Heart right ventricle (tissue), 16 donors: ENCODE measurements at regions not wholly inside any gene's neighbourhood (a gene's known extent, or its start where the extent isn't known, plus 50 kb on each side); places are given as distances from the start of the nearest gene placed in this dataset.

Source experiments
- ATAC-seq, 8 donors: fragments of 200-7000 bp; cut with Tn5 transposase; one replicate each; pipeline ENCODE4 v1.9.1; 2020; ENCODE audit warnings: mild to moderate bottlenecking in 8 of 8, moderate library complexity in 8 of 8, moderate number of reproducible peaks in 1 of 8
- DNase-seq, 2 donors: peaks; one replicate each; pipeline ENCODE4 v3.0.0-alpha.2; 2020
- H3K27ac ChIP-seq, 10 donors: fragments of 200-600 bp; sonication (generic) in 2 of 10; one replicate each; pipeline versions ENCODE4 v1.5.0 to v1.8.0; 2020 to 2022; ENCODE audit warnings: mild to moderate bottlenecking in 3 of 10
- H3K27me3 ChIP-seq, 7 donors: fragments of 200-600 bp; one replicate each; pipeline ENCODE4 v1.8.0; 2021 to 2022; ENCODE audit warnings: mild to moderate bottlenecking in 2 of 7
- H3K36me3 ChIP-seq, 9 donors: fragments of 200-600 bp; sonication (generic) in 1 of 9; one replicate each; pipeline versions ENCODE4 v1.5.0 to v1.8.0; 2020 to 2022; ENCODE audit warnings: mild to moderate bottlenecking in 2 of 9
- H3K4me1 ChIP-seq, 9 donors: fragments of 200-600 bp; sonication (generic) in 1 of 9; one replicate each; pipeline versions ENCODE4 v1.5.0 to v1.8.0; 2020 to 2022; ENCODE audit warnings: mild to moderate bottlenecking in 4 of 9
- H3K4me3 ChIP-seq, 10 donors: fragments of 200-600 bp; sonication (generic) in 2 of 10; one replicate each; pipeline versions ENCODE4 v1.5.0 to v1.8.0; 2020 to 2022; ENCODE audit warnings: mild to moderate bottlenecking in 7 of 10, moderate library complexity in 2 of 10
- H3K9me3 ChIP-seq, 11 donors: fragments of 200-600 bp in 10 of 11; sonication (generic) in 2 of 11; one replicate each; pipeline versions ENCODE4 v1.5.0 to v1.8.0; 2013 to 2022; ENCODE audit warnings: mild to moderate bottlenecking in 2 of 11, control low read depth in 1 of 11, moderate library complexity in 1 of 11
- WGBS, 2 donors: extraction: QIAGEN DNeasy Blood & Tissue Kit; methylation state at CpG; one replicate each; pipeline ENCODE4 v1.1.7; 2013; ENCODE audit warnings: inconsistent platforms in 1 of 2; 5-methylcytosine and 5-hydroxymethylcytosine counted together
- intact Hi-C, 10 donors: fragments of 100-400 bp; cut with DNase I; formaldehyde crosslinking; loops; one replicate each; pipeline versions ENCODE4 v1.11.1 to v1.14.2; 2022
- TF ChIP-seq, protein P1 (sequence below), 9 donors: fragments of 200-600 bp; sonication (generic) in 2 of 9; IDR thresholded peaks; one replicate each; pipeline versions ENCODE4 v1.5.0 to v1.8.0; 2021 to 2022; ENCODE audit warnings: antibody characterized with exemption in 9 of 9, mild to moderate bottlenecking in 5 of 9, moderate library complexity in 1 of 9
- donor health status: Arrhythmogenic right ventricular cardiomyopathy.
- donor health status: ischemic (EF 13 %, LVEDD 7.1; RV severe dilation, severe dysfunction).
- donor health status: healthy with polysubstance abuse.
- donor health status: DM: no; HTN: yes; CAD: no.
- donor health status: DM: no; HTN: no; CAD: no.
- donor health status: ischemic (EF 25% LVEDD 6.9; RV normal size, moderate dysfunction).
- donor health status: ischemic (EF 25% LVEDD 5.7; RV mildly dilated, moderate dysfunction).
- donor health status: healthy.
- donor health status: DM: yes; HTN: yes; CAD: no.
- donor health status: Ischemic cardiomyopathy.
- donor health status: ischemic (EF 35%, LVEDD 5.7; RV mildly dilated, moderate dysfunction).
- donor health status: nonischemic (EF 11% LVEDD 7.7; RV severe dilation, severe dysfunction).
- donor health status: DM: yes; HTN: yes; CAD: no.
- donor health status: PGD.
- donor health status: ischemic (EF 29% LVEDD 5.4; RV normal size, mild dysfunction).
- donor health status: nonischemic (EF 23%, LVEDD 6.1; RV moderate dilation, normal function).

DNA sequence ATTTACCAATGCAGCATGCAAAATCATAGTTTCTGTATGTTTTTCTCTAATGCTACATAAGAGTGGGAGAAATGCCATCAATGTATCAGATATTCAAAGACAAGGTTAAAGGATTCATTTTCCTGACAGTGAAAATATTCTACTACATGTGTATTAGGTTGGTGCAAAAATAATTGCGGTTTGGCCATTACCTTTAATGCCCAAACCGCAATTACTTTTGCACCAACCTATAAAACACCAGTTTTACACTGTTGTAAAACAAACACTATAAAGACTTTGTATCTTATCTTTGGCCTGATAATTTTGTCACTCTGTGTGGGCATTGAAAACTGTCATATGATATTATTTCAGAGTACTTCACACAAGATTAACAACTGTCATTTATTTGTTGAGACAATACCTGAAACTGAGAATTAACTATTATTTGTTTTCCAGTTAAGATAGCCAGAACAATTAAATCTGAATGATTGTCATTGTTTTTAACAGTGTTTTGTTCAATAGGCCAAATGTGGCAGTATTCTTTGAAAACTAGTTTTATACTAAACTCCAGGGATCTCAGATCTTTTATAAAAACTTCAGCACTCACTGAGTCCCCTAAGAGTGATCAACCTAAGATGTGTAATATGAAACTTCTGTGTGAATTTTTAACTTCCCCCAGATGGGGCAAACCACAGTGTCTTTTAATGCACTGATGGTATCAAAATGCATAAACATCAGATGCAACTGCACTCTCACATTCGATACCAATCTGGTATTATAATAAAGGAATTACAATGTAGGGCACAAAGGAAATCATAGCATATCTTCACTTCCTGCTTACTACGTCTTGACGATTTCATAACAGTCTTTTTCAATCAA is 53.8 kb upstream of the FBN2 start:
- Histone ChIP-seq H3K4me3 (no peak overlapping the region), H3K27me3 (no peaks in the 10 kb centered on the region), H3K36me3 (no peaks in the 10 kb centered on the region), H3K9me3 (peaks cover 0 to 2% (median 0%) of the 10 kb centered on the region in 11 donors), H3K4me1 (no peaks in the 10 kb centered on the region), H3K27ac (no peak overlapping the region)
- intact Hi-C loops, result no loop called here
- no peak for ATAC-seq
- TF ChIP-seq, protein P1, sequence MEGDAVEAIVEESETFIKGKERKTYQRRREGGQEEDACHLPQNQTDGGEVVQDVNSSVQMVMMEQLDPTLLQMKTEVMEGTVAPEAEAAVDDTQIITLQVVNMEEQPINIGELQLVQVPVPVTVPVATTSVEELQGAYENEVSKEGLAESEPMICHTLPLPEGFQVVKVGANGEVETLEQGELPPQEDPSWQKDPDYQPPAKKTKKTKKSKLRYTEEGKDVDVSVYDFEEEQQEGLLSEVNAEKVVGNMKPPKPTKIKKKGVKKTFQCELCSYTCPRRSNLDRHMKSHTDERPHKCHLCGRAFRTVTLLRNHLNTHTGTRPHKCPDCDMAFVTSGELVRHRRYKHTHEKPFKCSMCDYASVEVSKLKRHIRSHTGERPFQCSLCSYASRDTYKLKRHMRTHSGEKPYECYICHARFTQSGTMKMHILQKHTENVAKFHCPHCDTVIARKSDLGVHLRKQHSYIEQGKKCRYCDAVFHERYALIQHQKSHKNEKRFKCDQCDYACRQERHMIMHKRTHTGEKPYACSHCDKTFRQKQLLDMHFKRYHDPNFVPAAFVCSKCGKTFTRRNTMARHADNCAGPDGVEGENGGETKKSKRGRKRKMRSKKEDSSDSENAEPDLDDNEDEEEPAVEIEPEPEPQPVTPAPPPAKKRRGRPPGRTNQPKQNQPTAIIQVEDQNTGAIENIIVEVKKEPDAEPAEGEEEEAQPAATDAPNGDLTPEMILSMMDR (IDR thresholded peaks at IDR 0.05), result no peak
- DNase-seq, result no peak
- 64 to 70% methylated on average over 5 of the region's 5 CpGs for WGBS, 2 donors

DNA sequence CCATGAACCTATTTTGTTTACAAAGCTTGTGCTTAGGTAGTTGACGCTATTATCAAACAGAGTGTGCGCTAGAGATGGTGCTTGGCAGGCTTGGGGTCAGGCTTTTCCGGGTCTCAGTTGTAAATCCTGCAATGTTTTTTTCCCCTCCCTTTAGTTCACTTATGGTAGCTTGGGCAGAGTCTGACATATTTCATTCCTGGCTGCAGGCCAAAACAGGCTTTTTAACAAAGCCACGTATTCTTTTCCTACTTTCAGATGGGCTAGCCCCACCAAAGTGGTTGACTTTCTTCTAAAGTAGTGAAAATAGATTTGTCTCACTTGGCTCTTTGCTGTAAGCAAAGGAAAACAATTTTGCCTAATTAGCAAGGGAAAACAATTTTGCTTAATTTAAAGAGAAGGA is 58.0 kb upstream of the FBN2 start:
- no peak overlapping the region for H3K4me3 ChIP-seq
- peaks cover 0 to 2% (median 0%) of the 10 kb centered on the region in 11 donors for H3K9me3 ChIP-seq
- whole genome bisulfite sequencing, 2 donors, result 40 to 65% methylated on average over 4 of the region's 4 CpGs
- H3K36me3 ChIP-seq, result no peaks in the 10 kb centered on the region
- no peaks in the 10 kb centered on the region for H3K27me3 ChIP-seq
- no peak for DNase-seq
- no peak for ATAC-seq
- TF ChIP-seq, protein P1 (IDR thresholded peaks at IDR 0.05), result no peak
- no peak overlapping the region for H3K27ac ChIP-seq
- intact Hi-C loops, result no loop called here
- H3K4me1 ChIP-seq, result no peaks in the 10 kb centered on the region

DNA sequence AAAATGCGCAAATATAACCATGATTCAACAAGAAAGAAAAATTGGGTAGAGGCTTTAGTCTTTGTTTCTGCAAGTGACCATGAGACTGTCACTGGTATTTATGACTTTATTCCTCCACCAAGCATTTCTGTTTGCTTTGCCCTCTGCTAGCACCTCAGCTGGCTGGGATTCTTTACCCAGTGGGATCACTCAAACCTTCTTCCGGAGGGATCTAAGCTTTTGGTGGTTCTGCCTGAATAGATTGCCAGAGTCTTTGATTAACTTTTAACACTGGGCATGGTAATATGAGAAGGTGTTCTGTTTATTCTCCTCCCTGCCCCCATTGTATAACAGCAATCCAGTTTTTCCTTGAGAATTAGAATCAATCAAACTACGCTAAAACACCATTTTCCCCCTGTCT is 59.1 kb upstream of the FBN2 start:
- ATAC-seq (no peak), DNase-seq (no peak)
- intact Hi-C loops, result no loop called here
- Histone ChIP-seq H3K4me1 (no peaks in the 10 kb centered on the region), H3K9me3 (peaks cover 0 to 3% (median 0%) of the 10 kb centered on the region in 11 donors), H3K27ac (no peak overlapping the region), H3K36me3 (no peaks in the 10 kb centered on the region), H3K27me3 (no peaks in the 10 kb centered on the region), H3K4me3 (no peak overlapping the region)
- TF ChIP-seq, protein P1 (IDR thresholded peaks at IDR 0.05), result no peak
- WGBS, 2 donors, result 79 to 93% methylated on average over 3 of the region's 3 CpGs

DNA sequence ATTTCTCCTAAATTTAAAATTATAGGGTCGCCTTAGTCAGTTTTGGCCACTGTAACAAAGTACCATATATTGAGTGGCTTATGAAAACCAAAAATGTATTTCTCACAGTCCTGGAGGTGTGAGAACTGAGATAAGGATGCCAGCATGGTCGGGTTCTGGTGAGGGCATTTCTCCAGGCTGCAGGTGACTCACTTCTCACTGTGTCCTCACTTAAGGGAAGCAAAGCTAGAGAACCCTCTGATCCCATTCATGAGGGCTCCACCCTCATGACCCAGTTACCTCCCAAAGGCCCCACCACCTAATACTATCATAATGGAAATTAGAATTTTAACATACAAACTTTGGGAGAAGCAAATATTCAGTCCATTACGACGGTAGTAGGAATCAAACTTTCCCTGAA is 75.1 kb upstream of the FBN2 start:
- no peak for DNase-seq
- TF ChIP-seq, protein P1 (IDR thresholded peaks at IDR 0.05), result no peak
- Histone ChIP-seq H3K27me3 (no peaks in the 10 kb centered on the region), H3K27ac (no peak overlapping the region), H3K9me3 (peaks cover 0 to 18% (median 0%) of the 10 kb centered on the region in 11 donors), H3K4me1 (no peaks in the 10 kb centered on the region), H3K4me3 (no peak overlapping the region), H3K36me3 (no peaks in the 10 kb centered on the region)
- intact Hi-C loops, result no loop called here
- no peak for ATAC-seq
- 82 to 84% methylated on average over 4 of the region's 4 CpGs for WGBS, 2 donors
